A549 (cell line): ENCODE measurements at regions not wholly inside any gene's neighbourhood (a gene's known extent, or its start where the extent isn't known, plus 50 kb on each side); places are given as distances from the start of the nearest gene placed in this dataset.
"Not testable (repeated sequence)": the region's sequence is repeated elsewhere in the genome, so short reads cannot be mapped to it uniquely, and the experiment has no call there.

Experiments
- ATAC-seq, 2 experiments: fragments of 200-7000 bp in 1 of 2; fragments of >200 bp in 1 of 2; cut with Nextera tagmentation in 1 of 2; cut with Tn5 transposase in 1 of 2; 3 replicates each; pipeline versions ENCODE4 v1.8.0 to v1.9.1; 2018 to 2020; ENCODE audit warnings: mild to moderate bottlenecking in 1 of 2, moderate library complexity in 1 of 2
- CTCF ChIA-PET: fragments of 300-600 bp; sonication (Branson Sonifier 250); formaldehyde crosslinking; extraction: SDS; loops from one replicate; lab custom pipeline; 2021; ENCODE audit warnings: antibody characterized with exemption, inconsistent platforms; lab: Yijun Ruan, JAX
- POLR2A ChIA-PET: fragments of 350-600 bp; formaldehyde crosslinking; extraction: SDS; loops from one replicate; lab custom pipeline; 2021; ENCODE audit warnings: antibody characterized with exemption, inconsistent platforms; lab: Yijun Ruan, JAX
- DNase-seq, 2 experiments: peaks; one replicate each; pipeline versions ENCODE4 v3.0.0 to v3.0.0-alpha.2; 2011 to 2016; ENCODE audit warnings: low read depth in 1 of 2, low spot score in 1 of 2
- FAIRE-seq: peaks from 2 replicates; lab custom pipeline; 2011; peaks lifted over from hg19 to GRCh38; lab: Jason Lieb, UNC
- H3K27ac ChIP-seq, 2 experiments: fragments of >200 bp; sonication (Bioruptor Twin); formaldehyde crosslinking; 3 replicates each; pipeline ENCODE4 v1.5.1; 2016 to 2017
- H3K4me1 ChIP-seq: fragments of >200 bp; sonication (Bioruptor Twin); formaldehyde crosslinking; 3 replicates; pipeline ENCODE4 v1.6.1; 2016
- H3K4me2 ChIP-seq: fragments of >200 bp; sonication (Bioruptor Twin); formaldehyde crosslinking; 3 replicates; pipeline ENCODE4 v1.6.1; 2016
- H3K4me3 ChIP-seq: fragments of >200 bp; sonication (Bioruptor Twin); formaldehyde crosslinking; 3 replicates; pipeline ENCODE4 v1.5.1; 2016
- H3K9me3 ChIP-seq: fragments of >200 bp; sonication (Bioruptor Twin); formaldehyde crosslinking; 3 replicates; pipeline ENCODE4 v1.6.1; 2016
- BCL3 ChIP-seq: fragments of >200 bp; sonication (Bioruptor Twin); formaldehyde crosslinking; IDR thresholded peaks from 3 replicates; pipeline ENCODE4 v1.6.1; 2016
- BHLHE40 ChIP-seq: IDR thresholded peaks from 2 replicates; pipeline ENCODE4 v1.6.1; 2012; ENCODE audit warnings: low read depth, low read length, inconsistent platforms
- CBX2 ChIP-seq: fragments of 200-600 bp; sonication (generic); IDR thresholded peaks from 2 replicates; pipeline ENCODE4 v1.6.1; 2016; ENCODE audit warnings: low read depth, mild to moderate bottlenecking, borderline replicate concordance
- CBX8 ChIP-seq: fragments of 200-600 bp; sonication (generic); IDR thresholded peaks from 2 replicates; pipeline ENCODE4 v1.6.1; 2016
- CHD4 ChIP-seq: fragments of 200-600 bp; sonication (generic); IDR thresholded peaks from 2 replicates; pipeline ENCODE4 v1.6.1; 2016; ENCODE audit warnings: antibody characterized with exemption, mild to moderate bottlenecking, borderline replicate concordance
- ELK1 ChIP-seq: fragments of 150-350 bp; IDR thresholded peaks from 2 replicates; pipeline ENCODE4 v1.6.1; 2014; ENCODE audit warnings: low read depth, mild to moderate bottlenecking, low read length
- ESRRA ChIP-seq: fragments of 150-350 bp; IDR thresholded peaks from 2 replicates; pipeline ENCODE4 v1.6.1; 2014; ENCODE audit warnings: mild to moderate bottlenecking, low read length, borderline replicate concordance
- FOSB ChIP-seq: fragments of 250-450 bp; sonication (Bioruptor Pico); IDR thresholded peaks from 2 replicates; pipeline ENCODE4 v1.5.0; 2020; ENCODE audit warnings: mild to moderate bottlenecking, moderate library complexity
- FOXS1 ChIP-seq: fragments of 250-450 bp; sonication (Bioruptor Pico); IDR thresholded peaks from 2 replicates; pipeline ENCODE4 v1.5.0; 2020; ENCODE audit warnings: mild to moderate bottlenecking, moderate library complexity
- GATA3 ChIP-seq: IDR thresholded peaks from 2 replicates; pipeline ENCODE4 v1.6.1; 2012; ENCODE audit warnings: borderline replicate concordance
- HMGXB4 ChIP-seq: fragments of 250-450 bp; sonication (Bioruptor Pico); IDR thresholded peaks from 2 replicates; pipeline ENCODE4 v1.5.0; 2021; ENCODE audit warnings: mild to moderate bottlenecking, moderate library complexity, borderline replicate concordance
- JUN ChIP-seq, 2 experiments: fragments of >200 bp; sonication (Bioruptor Twin); formaldehyde crosslinking; IDR thresholded peaks; 2 replicates in 1 of 2; 3 replicates in 1 of 2; pipeline ENCODE4 v1.6.1; 2016 to 2017
- KDM1A ChIP-seq: fragments of 200-600 bp; sonication (generic); IDR thresholded peaks from 2 replicates; pipeline ENCODE4 v1.6.1; 2016; ENCODE audit warnings: low read depth, mild to moderate bottlenecking
- MYC ChIP-seq: IDR thresholded peaks from 2 replicates; pipeline ENCODE4 v1.6.1; 2012; ENCODE audit warnings: mild to moderate bottlenecking, inconsistent platforms, low read length, improper control_type of control experiment, borderline replicate concordance
- PHF8 ChIP-seq: fragments of 200-600 bp; sonication (generic); IDR thresholded peaks from 2 replicates; pipeline ENCODE4 v1.6.1; 2016; ENCODE audit warnings: low read depth, mild to moderate bottlenecking, antibody characterized with exemption, moderate library complexity, borderline replicate concordance
- RAD21 ChIP-seq, 2 experiments: fragments of >200 bp in 1 of 2; sonication (Bioruptor Twin) in 1 of 2; formaldehyde crosslinking in 1 of 2; IDR thresholded peaks in 1 of 2; conservative IDR thresholded peaks in 1 of 2; 2 replicates in 1 of 2; 3 replicates in 1 of 2; pipeline ENCODE4 v1.6.1; 2012 to 2018; ENCODE audit warnings: inconsistent platforms in 1 of 2
- SREBF2 ChIP-seq: fragments of 450-650 bp; IDR thresholded peaks from 2 replicates; pipeline ENCODE4 v1.6.1; 2014; ENCODE audit warnings: mild to moderate bottlenecking, moderate library complexity
- ZNF302 ChIP-seq: fragments of 250-450 bp; sonication (Bioruptor Pico); IDR thresholded peaks from 2 replicates; pipeline ENCODE4 v1.9.0; 2021; ENCODE audit warnings: inconsistent platforms, mild to moderate bottlenecking, moderate library complexity
- WGBS: methylation state at CpG from one replicate; pipeline ENCODE4 v1.1.6; 2017; ENCODE audit errors: missing lambda C conversion rate; 5-methylcytosine and 5-hydroxymethylcytosine counted together

- Histone ChIP-seq H3K9me3 (no peaks in the 10 kb centered on the region), H3K4me1 (no peaks in the 10 kb centered on the region), H3K4me2 (no peak overlapping the region), H3K27ac (no peak overlapping the region), H3K4me3 (no peak overlapping the region)
- POLR2A ChIA-PET = no interaction called here
- ATAC-seq (no peak), DNase-seq (no peak), FAIRE-seq (no peak)
- CTCF ChIA-PET = no interaction called here
- 5% methylated on average over 1 of the region's 1 CpG for WGBS
- TF ChIP-seq RAD21 (conservative IDR thresholded peaks at IDR 0.05 in 1 of 2, IDR thresholded peaks at IDR 0.05 in 1 of 2) (no peak), ZNF302 (CRISPR knock-in tag) (no peak), KDM1A (no peak), CBX2 (no peak), ELK1 (no peak), GATA3 (no peak), FOSB (CRISPR knock-in tag) (no peak), MYC (no peak), HMGXB4 (CRISPR knock-in tag) (no peak), JUN (IDR thresholded peaks at IDR 0.05) (no peak), CHD4 (no peak)
These were observed 212.0 kb downstream of the ALG10B start for GRCh38 chr12:38528527-38528926.

GRCh38 chr12:38529281-38529680, 212.7 kb downstream of the ALG10B start:
- DNase-seq, H3K4me1 ChIP-seq, POLR2A ChIA-PET, CTCF ChIA-PET, ATAC-seq, H3K9me3 ChIP-seq, H3K4me3 ChIP-seq, H3K4me2 ChIP-seq, H3K27ac ChIP-seq: not testable (repeated sequence)
- WGBS = 83% methylated on average over 3 of the region's 3 CpGs
- FAIRE-seq = peak; percentile 59

- Histone ChIP-seq H3K4me2 (no peak overlapping the region), H3K27ac (no peak overlapping the region), H3K4me3 (no peak overlapping the region), H3K4me1 (no peaks in the 10 kb centered on the region), H3K9me3 (no peaks in the 10 kb centered on the region)
- ChIA-PET POLR2A (no interaction called here), CTCF (no interaction called here)
- WGBS = 41% methylated on average over 4 of the region's 4 CpGs
- ATAC-seq (no peak), DNase-seq (no peak), FAIRE-seq (no peak)
- no peak for TF ChIP-seq BHLHE40
- TF ChIP-seq ESRRA = no peak
- no peak for TF ChIP-seq BCL3
- no peak for TF ChIP-seq ELK1
- no peak for TF ChIP-seq CBX8
- no peak for TF ChIP-seq SREBF2
- TF ChIP-seq PHF8 = no peak
- TF ChIP-seq CBX2 = no peak
- no peak for TF ChIP-seq FOXS1 (CRISPR knock-in tag)
These were observed 221.7 kb downstream of the ALG10B start for GRCh38 chr12:38538319-38538718.
